HCT116 (cell line): ENCODE measurements at regions not wholly inside any gene's neighbourhood (a gene's known extent, or its start where the extent isn't known, plus 50 kb on each side); places are given as distances from the start of the nearest gene placed in this dataset.
"Not testable (repeated sequence)": the region's sequence is repeated elsewhere in the genome, so short reads cannot be mapped to it uniquely, and the experiment has no call there.

ENCODE experiments used
- CEBPB ChIP-seq: IDR thresholded peaks from 2 replicates; pipeline ENCODE4 v1.6.1; 2012; ENCODE audit warnings: low read depth
- CTCF ChIP-seq, 3 experiments: fragments of 200-600 bp in 1 of 3; sonication (generic) in 1 of 3; IDR thresholded peaks in 2 of 3; conservative IDR thresholded peaks in 1 of 3; 2 replicates each; pipeline ENCODE4 v1.5.1; 2012 to 2017; ENCODE audit warnings: low read depth in 2 of 3, low read length in 2 of 3, antibody characterized with exemption in 1 of 3, borderline replicate concordance in 1 of 3, control low read depth in 1 of 3, mild to moderate bottlenecking in 1 of 3, mixed read lengths in 1 of 3, mixed run types in 1 of 3, moderate library complexity in 1 of 3; ENCODE audit not compliant: insufficient read depth in 1 of 3
- EGR1 ChIP-seq: IDR thresholded peaks from 2 replicates; pipeline ENCODE4 v1.6.1; 2012; ENCODE audit warnings: low read depth
- EZH2phosphoT487 ChIP-seq: fragments of 200-600 bp; IDR thresholded peaks from 2 replicates; pipeline ENCODE4 v1.6.1; 2018; ENCODE audit warnings: antibody characterized with exemption, borderline replicate concordance
- POLR2A ChIP-seq: IDR thresholded peaks from 2 replicates; pipeline ENCODE4 v1.7.0; 2011; ENCODE audit warnings: borderline replicate concordance; ENCODE audit not compliant: insufficient read depth, insufficient read length; ENCODE audit errors: extremely low read depth
- POLR2AphosphoS5 ChIP-seq: IDR thresholded peaks from 2 replicates; pipeline ENCODE4 v1.6.1; 2011; ENCODE audit warnings: mild to moderate bottlenecking, low read depth, low read length, moderate library complexity

- TF ChIP-seq POLR2A; CTCF (IDR thresholded peaks at IDR 0.05 in 2 of 3, conservative IDR thresholded peaks at IDR 0.05 in 1 of 3; ENCODE audit: borderline replicate concordance in 1 of 3, insufficient read depth in 1 of 3, low read depth in 2 of 3, low read length in 2 of 3); POLR2AphosphoS5; EZH2phosphoT487; EGR1; CEBPB: not testable (repeated sequence)
Measured at GRCh38 chr9:102469430-102469829, 525.7 kb upstream of the CYLC2 start.
